ENCODE measurements at regions not wholly inside any gene's neighbourhood (a gene's known extent, or its start where the extent isn't known, plus 50 kb on each side); places are given as distances from the start of the nearest gene placed in this dataset.

DNA sequence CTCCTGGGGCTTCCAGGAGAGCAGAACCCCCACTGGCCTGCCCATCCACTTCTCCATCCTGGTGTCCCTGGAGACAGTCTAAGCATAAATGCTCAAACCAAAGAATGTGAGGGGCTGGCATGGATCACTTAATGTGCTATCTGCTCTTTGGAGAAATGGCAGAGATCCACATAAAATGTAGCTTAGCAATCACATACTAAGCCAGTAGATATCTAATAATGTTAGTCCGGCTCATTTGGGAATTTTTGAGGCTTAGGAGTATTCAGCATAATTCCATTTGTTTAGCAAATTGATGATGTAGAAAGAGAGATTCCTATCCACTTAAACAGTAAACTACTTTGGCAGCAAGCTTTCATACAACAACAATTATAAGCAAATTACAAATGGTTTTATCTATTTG is 90.7 kb downstream of the TENT5C start:
- no peak overlapping the region for H3K27ac ChIP-seq (replicated peaks)

DNA sequence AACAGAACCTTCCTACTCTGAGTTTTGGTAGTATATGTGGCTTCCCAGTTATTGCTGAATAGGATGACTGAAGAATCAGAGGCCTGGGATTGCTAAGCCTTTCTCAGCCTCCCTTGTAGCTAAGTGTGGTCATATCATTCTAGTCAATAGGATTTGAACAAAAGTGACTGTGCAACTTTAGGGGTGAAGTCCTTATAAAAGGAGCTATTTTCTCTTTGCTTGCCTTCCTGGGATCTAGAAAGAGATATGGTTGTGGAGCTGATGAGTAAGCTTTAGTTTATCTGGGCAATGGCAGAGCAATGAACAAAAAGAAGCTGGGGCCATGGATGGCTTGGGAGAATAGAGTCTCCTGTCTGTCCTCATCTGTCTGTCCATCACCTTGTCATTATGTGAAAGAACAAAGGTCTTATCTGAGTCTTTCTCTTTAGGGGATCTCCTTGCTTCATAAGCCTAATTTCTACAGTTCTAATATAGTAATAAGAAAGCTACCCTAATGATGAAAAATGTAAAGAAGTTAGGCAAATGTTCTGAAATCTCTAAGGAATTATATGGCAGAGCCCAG is 91.5 kb downstream of the TENT5C start:
- H3K27me3 ChIP-seq (ENCODE audit: insufficient read depth, poor library complexity, severe bottlenecking) = no peaks in the 10 kb centered on the region
- no peak for DNase-seq (ENCODE audit: low read depth in 1 of 2, low spot score in 1 of 2)
- TF ChIP-seq POLR2AphosphoS5 (IDR thresholded peaks at IDR 0.05; ENCODE audit: low read depth) (no peak), SPI1 (IDR thresholded peaks at IDR 0.05; ENCODE audit: borderline replicate concordance, low read depth) (no peak)
- TF ChIP-seq, protein P1, sequence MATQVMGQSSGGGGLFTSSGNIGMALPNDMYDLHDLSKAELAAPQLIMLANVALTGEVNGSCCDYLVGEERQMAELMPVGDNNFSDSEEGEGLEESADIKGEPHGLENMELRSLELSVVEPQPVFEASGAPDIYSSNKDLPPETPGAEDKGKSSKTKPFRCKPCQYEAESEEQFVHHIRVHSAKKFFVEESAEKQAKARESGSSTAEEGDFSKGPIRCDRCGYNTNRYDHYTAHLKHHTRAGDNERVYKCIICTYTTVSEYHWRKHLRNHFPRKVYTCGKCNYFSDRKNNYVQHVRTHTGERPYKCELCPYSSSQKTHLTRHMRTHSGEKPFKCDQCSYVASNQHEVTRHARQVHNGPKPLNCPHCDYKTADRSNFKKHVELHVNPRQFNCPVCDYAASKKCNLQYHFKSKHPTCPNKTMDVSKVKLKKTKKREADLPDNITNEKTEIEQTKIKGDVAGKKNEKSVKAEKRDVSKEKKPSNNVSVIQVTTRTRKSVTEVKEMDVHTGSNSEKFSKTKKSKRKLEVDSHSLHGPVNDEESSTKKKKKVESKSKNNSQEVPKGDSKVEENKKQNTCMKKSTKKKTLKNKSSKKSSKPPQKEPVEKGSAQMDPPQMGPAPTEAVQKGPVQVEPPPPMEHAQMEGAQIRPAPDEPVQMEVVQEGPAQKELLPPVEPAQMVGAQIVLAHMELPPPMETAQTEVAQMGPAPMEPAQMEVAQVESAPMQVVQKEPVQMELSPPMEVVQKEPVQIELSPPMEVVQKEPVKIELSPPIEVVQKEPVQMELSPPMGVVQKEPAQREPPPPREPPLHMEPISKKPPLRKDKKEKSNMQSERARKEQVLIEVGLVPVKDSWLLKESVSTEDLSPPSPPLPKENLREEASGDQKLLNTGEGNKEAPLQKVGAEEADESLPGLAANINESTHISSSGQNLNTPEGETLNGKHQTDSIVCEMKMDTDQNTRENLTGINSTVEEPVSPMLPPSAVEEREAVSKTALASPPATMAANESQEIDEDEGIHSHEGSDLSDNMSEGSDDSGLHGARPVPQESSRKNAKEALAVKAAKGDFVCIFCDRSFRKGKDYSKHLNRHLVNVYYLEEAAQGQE (IDR thresholded peaks at IDR 0.05; ENCODE audit: insufficient replicate concordance, low read depth) = no peak
- TF ChIP-seq, protein P2, sequence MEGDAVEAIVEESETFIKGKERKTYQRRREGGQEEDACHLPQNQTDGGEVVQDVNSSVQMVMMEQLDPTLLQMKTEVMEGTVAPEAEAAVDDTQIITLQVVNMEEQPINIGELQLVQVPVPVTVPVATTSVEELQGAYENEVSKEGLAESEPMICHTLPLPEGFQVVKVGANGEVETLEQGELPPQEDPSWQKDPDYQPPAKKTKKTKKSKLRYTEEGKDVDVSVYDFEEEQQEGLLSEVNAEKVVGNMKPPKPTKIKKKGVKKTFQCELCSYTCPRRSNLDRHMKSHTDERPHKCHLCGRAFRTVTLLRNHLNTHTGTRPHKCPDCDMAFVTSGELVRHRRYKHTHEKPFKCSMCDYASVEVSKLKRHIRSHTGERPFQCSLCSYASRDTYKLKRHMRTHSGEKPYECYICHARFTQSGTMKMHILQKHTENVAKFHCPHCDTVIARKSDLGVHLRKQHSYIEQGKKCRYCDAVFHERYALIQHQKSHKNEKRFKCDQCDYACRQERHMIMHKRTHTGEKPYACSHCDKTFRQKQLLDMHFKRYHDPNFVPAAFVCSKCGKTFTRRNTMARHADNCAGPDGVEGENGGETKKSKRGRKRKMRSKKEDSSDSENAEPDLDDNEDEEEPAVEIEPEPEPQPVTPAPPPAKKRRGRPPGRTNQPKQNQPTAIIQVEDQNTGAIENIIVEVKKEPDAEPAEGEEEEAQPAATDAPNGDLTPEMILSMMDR (IDR thresholded peaks at IDR 0.05; ENCODE audit: insufficient read depth, low read length) = no peak
- no peak overlapping the region for H3K4me3 ChIP-seq (replicated peaks; ENCODE audit: insufficient read depth, low read length)
- H3K27ac ChIP-seq (replicated peaks) = no peak overlapping the region

More for the DNA sequence above, 90.7 kb downstream of the TENT5C start:
- Histone ChIP-seq H3K27me3 (ENCODE audit: insufficient read depth, poor library complexity, severe bottlenecking) (no peaks in the 10 kb centered on the region), H3K4me3 (replicated peaks; ENCODE audit: insufficient read depth, low read length) (no peak overlapping the region)
- TF ChIP-seq POLR2AphosphoS5 (IDR thresholded peaks at IDR 0.05; ENCODE audit: low read depth) = no peak
- TF ChIP-seq, protein P1 (IDR thresholded peaks at IDR 0.05; ENCODE audit: insufficient replicate concordance, low read depth) = no peak
- TF ChIP-seq GABPA (IDR thresholded peaks at IDR 0.05; ENCODE audit: low read depth) = no peak
- TF ChIP-seq, protein P2 (IDR thresholded peaks at IDR 0.05; ENCODE audit: insufficient read depth, low read length) = no peak
- TF ChIP-seq SPI1 (IDR thresholded peaks at IDR 0.05; ENCODE audit: borderline replicate concordance, low read depth) = no peak
- no peak for DNase-seq (ENCODE audit: low read depth in 1 of 2, low spot score in 1 of 2)

DNA sequence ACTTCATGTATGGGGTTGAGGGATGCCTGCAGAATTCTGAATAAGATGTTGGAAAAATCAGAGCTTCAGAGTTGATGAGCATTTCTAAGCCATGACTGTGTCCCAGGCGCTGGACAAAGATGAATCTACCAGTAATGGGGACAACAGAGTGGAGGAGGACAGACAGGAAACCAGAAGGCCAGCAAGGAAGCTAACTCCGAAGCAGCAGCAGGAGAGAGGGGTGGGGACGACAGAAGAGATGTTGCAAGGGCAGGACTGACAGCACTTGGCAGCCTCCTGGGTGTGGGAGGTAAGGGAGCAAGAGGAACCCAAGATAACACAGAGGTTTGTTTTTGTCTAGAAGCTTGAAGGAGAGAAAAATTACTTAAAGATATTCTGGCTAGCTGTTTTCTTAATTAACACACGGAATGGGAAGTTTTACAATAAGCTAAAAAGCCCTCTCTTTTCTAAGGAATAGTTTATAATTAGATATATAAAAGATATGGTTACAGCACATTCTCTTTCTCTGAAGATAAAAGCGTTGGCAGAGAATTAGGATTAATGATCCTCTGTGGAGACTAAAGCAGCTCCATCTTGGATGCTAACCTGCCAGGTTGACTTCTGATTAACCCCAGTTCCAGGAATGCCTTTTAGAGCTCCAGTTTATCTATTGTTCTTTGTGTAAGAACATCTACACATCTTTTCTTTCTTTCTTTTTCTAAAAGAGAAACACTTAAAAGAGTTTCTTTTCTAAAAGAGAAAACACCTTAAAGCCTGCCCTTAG is 92.7 kb downstream of the TENT5C start:
- Histone ChIP-seq H3K27me3 (ENCODE audit: insufficient read depth, poor library complexity, severe bottlenecking) (no peaks in the 10 kb centered on the region), H3K4me3 (replicated peaks; ENCODE audit: insufficient read depth, low read length) (no peak overlapping the region), H3K27ac (replicated peaks) (no peak overlapping the region)
- no peak for DNase-seq (ENCODE audit: low read depth in 1 of 2, low spot score in 1 of 2)
- TF ChIP-seq GABPA (IDR thresholded peaks at IDR 0.05; ENCODE audit: low read depth) (no peak), SPI1 (IDR thresholded peaks at IDR 0.05; ENCODE audit: borderline replicate concordance, low read depth) (no peak), POLR2AphosphoS5 (IDR thresholded peaks at IDR 0.05; ENCODE audit: low read depth) (no peak)
- TF ChIP-seq, protein P2 (IDR thresholded peaks at IDR 0.05; ENCODE audit: insufficient read depth, low read length) = no peak
- TF ChIP-seq, protein P1 (IDR thresholded peaks at IDR 0.05; ENCODE audit: insufficient replicate concordance, low read depth) = no peak

Data from HL-60 (cell line).